Activated T-cell treated with anti-CD3 and anti-CD28 coated beads for 24 hours (primary cell): ENCODE measurements at regions not wholly inside any gene's neighbourhood (a gene's known extent, or its start where the extent isn't known, plus 50 kb on each side); places are given as distances from the start of the nearest gene placed in this dataset.

ENCODE experiments used
- DNase-seq: peaks from one replicate; pipeline ENCODE4 v3.0.0-alpha.2; 2020; ENCODE audit warnings: low read depth

DNA sequence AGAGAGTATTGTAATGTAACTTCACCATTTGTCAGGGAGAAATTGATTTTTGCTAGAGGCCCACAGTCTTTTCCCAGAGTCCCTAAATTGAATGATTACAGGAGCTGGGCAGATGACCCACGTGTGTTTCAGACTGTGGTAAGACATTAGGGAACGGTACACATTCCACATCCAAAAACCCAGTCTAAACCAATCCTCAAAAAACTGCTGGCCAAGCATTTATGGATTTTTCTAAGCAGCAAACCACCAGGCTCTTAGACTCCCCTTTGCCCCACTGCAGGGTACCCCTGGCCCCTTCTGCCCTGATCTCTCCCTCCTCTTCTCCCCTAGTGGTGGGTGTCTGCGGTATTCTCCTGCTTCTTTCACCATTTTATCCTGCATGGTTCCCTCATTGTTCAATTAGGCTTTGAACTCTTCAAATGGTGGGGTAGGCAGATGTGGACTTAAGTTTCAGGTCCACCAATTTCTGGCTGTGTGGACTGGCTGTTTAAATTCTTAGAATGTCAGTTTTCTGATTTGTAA, 135.5 kb upstream of the SORCS3 start:
- DNase-seq = no peak

DNA sequence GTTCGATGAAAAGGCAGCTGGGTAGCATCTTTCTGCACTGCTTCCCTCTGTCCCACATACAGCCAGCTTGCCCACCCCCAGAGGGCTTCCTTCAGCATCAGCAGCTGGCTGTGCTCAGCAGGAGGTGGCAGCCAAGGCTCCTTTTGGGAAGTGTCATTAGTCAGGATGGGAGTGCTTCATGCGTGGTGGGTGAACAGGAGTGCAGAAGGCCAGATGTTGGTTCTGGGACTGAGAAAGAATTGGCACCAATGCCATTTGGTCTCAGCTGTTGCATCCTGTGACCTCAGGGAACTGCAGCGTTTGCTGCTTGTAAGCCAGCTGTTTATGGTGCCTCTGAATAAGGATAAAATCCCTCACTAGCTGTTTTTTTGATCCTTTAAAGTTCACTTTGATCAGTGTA, 131.1 kb upstream of the SORCS3 start:
- DNase-seq = no peak

DNA sequence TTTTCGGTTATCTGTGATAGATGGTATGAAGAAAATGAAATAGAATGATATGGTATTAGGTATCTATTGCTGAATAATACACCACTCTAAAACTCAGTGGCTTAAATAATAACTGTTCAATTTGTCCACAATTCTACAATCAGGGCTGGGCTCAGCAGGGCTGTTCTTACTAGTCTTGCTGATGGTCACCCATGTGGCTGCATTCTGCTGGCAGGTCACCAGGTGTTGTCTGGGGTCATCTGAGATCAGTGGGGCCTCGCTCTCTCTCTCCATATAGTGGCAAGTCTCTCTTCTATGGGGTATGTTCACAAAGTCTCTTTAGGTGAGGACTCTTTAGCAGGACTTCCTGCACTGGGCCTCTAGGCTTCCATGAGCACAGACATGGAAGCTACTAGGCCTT, 130.4 kb upstream of the SORCS3 start:
- no peak for DNase-seq

DNA sequence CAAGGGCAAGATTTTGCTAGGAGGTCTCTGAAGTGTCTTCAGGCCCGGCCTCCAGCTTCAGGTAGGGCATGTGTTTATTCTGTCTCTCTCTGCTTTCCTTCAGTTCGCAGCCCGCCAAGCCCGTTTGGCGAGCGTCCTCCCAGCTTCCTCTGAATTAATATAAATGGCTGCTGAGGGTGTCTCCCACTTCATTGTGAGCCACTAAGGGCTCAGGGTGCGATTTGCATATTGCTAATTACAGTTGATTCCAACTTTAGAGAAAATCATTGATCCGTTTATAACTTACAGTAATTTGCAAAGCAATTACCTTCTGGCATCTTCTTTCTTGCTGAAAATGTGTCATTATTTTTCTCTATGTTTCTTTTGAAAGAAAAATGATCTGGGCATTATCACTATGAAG, 128.3 kb upstream of the SORCS3 start:
- DNase-seq = no peak

DNA sequence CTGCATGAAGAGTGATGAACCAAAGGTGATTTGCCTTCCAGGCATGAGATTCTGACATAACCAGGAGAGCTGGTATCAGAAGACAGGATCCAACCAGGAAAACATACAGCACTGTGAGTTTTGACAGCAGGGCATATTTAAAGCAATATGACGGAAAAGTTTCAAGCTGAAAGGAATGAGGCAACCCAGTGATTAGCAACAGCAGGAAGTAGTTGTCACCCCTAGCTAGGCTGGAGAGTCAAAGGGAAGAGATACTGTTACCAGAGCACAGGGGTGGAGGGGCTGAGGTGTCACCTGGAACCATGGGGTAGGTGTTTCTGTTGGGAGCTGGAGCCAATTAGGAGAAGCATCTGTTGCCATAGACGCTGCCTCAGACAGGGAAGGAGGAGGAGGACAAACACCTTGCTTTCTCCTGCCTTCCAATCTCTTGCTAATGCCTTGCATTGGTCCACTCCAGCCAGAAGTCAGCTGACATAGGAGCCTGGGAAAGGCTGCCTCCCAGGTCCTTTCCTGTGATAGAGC, 125.4 kb upstream of the SORCS3 start:
- DNase-seq = no peak

DNA sequence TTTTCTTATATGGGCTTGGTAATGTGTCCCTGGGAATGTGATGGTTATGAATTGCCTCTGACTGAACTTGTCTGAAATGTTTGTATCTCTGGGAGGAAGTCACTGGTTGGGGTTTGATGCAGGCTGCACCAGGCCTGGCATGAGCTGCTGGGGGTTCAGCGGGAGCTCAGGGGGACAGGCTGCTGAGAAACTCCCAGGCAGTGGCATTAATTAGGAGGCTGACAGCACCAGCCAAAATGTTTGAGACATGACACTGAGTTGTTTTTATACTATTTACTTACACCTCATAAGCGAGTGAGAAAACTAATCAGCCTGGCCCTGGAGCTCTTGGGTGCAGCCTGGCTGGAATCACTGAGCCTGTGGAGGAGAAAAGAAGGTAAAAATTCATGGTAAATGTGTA, 124.1 kb upstream of the SORCS3 start:
- no peak for DNase-seq

DNA sequence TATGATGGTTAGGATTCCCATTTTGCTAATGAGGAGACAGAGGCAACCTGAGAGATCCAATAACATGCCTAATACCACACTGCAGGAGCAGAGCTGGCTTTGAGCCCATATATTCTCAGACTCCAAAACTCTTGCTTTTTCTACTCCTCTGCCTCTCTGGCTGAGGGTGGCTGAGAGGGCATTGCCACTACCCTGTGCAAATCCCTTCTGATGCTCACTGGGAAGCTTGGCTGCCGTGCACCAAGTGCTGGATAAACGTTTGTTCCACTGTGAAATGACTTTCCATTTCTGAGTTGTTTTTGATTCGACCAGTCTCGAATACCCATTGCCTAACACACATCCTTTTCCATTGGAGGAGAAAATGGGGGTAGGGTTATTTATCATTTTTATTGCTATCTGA, 123.1 kb upstream of the SORCS3 start:
- no peak for DNase-seq

DNA sequence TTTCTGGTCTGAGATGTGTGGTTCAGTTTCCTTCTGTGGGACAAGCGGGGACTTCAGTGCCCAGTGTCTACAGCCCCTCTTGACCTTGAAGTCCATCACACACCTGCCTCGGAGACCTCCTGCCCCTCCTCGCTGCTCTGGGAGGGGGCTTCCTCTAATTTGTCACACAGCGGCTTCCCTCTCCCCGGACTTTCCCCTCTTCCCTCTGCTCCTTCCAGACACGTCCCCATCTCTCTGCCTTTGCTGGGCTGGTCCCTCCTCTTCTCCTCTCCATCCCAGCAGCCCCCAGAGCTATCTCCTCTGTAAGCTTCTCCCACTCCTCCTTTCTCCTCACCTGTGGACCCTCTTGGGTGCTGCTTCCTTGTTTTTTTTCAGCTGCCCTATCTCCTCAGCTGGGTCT, 122.2 kb upstream of the SORCS3 start:
- DNase-seq = no peak

DNA sequence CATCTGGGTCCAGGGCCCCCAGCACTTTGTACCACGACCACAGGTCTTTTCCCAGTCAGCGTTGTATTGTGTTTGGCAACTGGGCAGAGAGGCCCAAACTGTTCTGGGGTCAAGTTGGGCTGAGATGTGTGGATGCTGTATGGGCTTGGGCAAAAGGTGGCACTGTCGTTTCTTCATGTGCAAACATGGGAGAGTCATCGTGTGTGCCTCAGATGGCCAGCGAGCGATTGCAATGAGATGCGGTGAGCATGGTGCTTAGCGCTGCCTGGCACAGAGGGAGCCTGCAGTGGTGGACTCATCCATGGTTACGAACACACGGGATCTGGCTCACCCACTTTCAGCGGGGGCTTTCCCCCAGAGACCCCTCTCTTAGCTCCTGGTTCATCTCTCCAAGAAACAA, 120.4 kb upstream of the SORCS3 start:
- no peak for DNase-seq

DNA sequence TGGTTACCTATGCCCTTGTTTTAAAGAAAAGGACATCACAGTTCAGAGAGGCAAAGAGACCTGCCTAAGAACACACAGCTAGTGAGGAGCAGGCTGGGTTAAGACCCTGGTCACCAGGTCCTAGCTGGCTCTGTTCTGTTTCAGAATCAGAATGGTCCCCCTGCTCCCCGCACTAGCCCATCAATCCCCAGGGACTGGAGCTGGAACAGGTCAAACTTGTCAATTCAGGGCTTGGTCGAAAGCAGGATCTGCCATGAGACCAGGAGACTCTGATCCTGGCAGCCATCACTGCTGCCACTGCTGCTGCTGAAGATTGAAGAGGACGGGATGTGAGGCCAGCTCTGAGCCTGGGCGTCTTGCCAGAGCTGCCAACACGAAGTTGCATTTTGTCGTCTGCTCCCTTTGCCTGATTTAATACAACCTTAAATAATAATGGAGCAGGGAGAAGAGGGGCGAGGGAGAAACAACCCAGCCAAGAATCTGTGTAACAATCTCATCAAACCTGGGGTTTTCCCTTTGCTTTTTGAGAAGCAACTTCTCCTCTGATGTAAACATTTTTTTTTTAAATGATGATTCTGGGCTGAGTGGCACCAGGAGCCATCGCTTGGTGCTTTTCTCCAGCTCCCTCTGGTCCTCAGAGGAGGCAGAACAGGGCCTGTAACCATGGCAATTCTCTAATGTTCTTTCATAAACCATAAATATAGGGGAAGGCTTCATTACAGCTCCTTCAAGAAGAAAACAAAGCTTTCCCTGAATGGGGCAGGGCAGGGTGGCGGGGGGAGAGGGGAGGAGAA, 119.0 kb upstream of the SORCS3 start:
- DNase-seq = no peak

DNA sequence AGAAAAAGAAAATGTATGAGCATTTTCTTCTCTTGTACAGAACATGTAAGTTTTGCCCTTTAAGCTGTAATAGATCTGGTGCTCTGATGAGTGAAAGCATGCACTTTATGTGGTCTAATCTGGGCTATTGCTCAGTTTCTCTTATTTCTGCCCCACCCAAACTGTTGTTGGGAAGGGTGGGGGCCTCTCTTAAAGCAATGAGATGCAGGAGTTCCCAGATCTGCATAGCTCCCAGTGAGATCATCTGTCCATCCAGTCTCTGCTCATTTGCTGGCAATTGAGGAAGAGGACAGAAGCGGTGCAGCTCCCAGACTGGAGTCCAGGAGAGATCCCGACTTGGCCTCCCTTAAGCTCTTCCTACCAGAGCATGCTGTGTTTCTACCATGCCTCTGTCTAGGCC, 114.9 kb upstream of the SORCS3 start:
- no peak for DNase-seq

DNA sequence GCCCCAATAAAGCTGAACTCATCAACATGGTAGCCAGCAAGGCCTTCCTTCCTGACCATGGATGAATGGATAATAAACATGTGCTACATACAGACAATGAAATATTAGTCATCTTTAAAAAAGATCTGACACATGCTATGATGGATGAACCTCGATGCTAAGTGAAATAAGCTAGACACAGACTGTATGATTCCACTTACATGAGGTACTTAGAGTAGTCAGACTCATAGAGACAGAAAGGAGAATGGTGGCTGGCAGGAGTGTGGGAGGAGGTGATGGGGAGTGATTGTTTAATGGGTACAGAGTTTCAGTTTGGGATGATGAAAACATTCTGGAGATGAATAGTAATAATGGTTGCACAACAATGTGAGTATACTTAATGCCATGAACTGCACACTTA, 114.1 kb upstream of the SORCS3 start:
- DNase-seq = no peak

DNA sequence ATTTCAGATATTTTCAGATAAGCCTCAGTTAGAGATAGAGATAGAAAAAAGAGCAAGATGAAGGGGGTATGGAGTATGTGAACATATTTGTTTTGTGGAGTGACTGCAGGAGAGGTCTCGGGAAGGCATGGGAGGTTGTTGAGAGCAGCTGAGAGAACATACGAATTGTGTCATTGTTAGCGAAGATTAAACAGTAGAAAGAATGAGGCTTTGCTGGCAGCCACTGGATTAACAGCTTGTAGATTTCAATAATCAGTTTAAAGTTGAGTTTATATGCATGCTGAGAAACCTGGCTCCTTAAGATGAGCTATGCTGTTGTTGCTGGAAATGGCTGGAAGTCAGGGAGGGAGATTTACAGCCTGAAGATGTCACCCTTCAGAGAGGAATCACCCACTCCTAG, 100.9 kb upstream of the SORCS3 start:
- no peak for DNase-seq

DNA sequence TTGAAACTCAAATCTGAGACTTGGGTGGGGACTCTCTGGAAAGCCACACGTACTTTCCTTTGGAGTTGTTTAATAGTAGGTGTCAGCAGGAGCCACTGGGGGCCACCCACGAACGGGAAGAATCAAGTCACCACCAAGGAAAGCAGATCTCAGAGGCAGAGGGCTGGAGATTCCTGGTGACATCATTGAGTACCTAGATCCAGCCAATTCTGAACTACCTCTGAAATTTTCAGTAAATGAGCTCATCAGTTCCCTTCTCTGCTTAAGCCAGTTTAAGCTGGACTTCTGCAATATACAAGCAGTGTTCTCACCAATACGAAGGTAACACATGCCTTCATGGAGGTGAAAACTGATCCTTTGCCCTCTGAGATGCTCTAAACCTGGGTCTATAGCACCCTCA, 99.3 kb upstream of the SORCS3 start:
- no peak for DNase-seq

DNA sequence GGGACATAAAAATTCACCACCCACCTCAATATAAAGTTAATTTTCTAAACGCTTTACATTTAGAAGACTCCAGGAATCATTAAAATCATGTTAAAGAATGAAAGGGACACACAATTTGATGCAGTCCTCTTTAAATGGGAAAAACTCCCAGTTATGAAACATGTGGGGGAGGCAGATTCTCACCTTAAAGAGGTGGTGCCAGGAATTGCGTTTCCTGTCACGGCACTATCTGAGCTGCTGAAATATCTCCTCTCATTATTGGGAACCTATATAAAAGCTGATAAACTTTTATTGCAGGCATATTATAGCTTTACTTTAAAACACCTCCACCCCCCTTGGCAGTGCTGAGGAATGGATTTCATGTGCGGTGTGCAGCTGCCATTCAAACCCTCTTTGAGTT, 94.8 kb upstream of the SORCS3 start:
- no peak for DNase-seq

DNA sequence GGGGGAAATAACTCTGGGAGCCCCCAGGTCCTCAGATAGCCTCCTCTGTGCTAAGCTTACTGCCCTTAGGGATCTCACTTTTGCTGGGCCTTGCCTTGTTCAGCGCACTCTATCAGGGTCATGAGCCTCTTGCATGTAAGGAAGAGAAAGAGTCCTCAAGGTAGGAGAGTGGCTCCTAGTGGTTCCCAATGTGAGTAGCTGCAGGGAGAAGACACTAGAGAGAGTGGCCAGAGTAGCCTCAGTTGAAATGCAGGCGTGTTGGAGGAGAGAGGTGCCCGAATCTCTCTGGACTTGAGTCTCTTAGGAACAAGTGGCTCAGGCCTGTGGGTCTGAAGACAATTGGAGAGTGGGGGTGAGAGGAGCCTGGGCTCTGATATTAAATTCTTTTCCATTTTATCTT, 94.3 kb upstream of the SORCS3 start:
- no peak for DNase-seq

DNA sequence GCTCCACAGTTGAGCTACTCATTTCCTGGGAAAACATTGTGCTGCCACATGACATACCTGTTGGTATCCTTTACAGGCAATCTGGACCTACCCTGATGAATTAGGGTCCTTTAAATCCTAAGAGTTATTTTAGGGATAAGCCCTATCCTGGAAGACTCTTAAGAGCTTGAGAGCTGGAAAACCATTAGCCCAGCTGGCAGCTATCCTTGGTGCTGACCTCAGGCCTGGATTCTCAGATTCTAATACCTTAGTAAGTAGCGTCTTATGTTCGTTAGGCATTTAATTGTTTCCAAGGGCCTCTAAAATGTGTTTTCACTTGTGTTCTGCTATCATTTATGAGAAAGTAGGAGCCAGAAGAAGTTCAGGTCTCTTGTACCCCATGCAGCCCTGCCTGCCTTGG, 93.0 kb upstream of the SORCS3 start:
- no peak for DNase-seq

DNA sequence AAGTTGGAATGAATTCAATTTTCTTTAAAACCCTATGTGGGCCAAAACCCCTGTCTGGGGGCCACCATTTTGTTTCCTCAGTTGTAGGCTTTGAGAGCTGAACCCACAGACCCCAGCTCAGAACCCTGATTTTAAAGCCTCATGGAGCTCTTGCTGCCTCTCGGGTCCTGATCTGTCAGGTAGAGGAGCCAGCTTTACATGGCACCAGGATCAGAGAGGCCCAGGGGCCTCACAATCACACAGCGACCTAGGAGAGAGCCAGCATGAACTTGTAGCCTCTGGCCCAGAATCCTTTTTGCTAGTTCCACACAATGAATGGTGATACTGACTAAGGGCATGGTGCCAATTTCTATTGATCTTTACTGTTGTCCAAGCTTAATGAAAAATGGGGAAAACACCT, 84.3 kb upstream of the SORCS3 start:
- no peak for DNase-seq

DNA sequence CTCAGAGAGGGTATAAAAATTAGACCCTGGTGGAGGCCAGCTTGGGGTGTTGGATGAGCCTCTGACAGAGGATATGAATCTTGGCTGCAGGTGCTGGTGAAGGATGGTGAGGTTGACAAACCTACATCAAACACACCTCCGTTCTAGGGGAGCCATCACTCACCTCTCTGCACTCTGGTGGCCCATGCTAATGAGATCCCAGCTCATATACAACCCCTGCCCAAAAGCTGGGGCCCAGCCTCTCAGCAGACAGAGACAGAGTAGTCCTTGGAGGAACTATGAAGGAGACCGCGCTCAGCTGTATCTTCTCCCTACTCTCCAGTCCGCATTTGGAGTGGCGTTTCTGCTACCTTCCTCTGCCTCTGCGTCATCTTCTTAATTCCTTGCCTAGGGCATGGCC, 83.1 kb upstream of the SORCS3 start:
- DNase-seq = no peak

DNA sequence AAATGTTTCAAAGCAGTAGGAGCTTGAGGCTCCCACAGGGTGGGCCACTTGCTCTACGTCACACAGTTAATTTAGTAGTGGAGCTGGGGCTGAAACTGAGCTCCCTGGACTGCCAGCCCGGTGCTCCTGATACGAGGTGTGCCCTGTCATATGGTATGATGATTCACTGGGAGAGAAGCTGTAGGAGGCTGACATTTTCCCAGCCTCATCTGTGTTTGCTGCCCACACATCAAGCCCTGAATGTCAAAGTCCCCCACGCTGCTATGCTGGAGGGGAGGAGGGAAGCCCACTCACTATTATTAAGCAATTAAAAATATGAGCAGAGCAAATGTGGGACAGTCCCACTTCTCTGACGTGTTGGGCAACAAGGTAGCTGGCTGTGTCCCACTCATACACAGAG, 81.2 kb upstream of the SORCS3 start:
- DNase-seq = no peak

DNA sequence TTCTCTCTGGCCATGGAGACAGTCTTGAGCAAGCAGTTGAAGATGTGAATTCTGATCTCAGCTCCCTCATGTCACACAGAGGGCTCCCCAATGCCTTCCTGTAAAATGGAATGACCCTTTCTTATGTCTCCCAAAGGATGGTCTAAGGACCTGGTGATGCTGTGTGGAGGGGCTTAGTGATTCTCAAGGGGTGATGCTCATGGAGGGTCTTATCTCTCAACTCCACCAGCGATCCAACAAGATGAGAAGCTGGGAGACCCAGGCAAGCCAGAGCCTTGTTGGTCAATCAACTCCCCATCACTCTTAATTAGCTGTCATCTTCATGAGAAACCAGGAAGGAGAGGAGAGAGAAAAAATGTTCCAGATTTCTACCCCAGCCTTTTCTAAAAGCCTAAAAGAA, 78.0 kb upstream of the SORCS3 start:
- no peak for DNase-seq

DNA sequence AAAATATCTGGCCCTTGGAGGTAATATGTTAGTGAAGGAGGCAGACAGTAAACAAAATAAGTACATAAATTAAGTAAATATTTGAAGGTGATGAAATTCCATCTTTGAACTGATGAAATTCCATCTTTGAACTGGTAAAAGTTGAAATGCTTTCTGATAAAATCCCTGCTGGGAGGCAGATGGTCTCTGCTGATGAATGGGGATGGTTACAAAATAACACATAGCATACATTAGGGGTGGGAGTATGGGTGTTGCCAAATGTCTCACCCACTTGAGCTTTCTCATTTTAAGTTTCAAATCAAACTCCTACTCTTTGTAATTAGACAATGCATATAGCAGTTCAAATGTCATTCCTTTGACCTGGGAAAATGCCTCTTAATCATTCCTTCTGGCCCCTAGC, 77.5 kb upstream of the SORCS3 start:
- DNase-seq = no peak

DNA sequence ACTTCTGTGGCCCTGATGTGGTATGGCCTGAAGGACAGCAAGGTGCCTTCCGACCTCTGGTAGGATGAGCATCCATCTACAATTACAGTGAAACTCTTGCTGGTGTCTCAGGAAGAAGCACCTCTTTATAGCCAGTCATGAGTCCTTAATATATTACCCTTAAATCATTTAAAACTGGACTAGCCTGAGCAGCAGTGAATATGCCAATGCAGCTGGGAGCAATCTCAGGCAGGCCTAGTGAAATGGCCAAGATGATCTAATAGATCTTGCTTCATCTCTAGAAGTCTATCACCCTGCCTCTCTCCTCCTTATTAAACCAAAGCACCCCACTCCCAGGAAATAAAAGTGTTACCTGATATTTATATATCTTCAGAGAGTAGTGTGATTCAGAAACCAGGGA, 66.7 kb upstream of the SORCS3 start:
- DNase-seq = no peak

DNA sequence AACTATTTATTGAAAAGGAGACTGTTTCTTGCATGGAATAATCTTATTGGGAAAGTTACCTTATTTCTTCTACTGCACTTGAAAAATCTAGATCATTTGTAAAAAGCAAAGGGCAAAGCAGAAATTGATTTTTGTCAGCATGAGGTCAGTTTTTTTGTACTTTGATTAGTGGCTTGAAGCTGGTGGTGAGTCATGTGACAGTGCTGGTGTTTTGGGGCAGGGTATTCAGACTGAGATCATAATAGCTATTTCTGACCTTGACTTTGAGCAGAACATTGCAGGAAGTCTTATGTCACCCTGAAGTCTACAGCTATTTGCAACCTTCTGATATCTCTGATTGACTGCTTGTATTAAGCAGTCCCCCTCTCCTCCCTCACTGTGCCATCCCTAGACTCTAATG, 66.3 kb upstream of the SORCS3 start:
- DNase-seq = no peak
